Amniotic epithelial cell (primary cell): ENCODE measurements at regions not wholly inside any gene's neighbourhood (a gene's known extent, or its start where the extent isn't known, plus 50 kb on each side); places are given as distances from the start of the nearest gene placed in this dataset.
A peak's percentile ranks its signal among the peaks of the same experiment; 100 is the strongest.

Experiments
- DNase-seq: peaks from one replicate; pipeline ENCODE4 v3.0.0-alpha.2; 2010; ENCODE audit warnings: low read depth

GRCh38 chr4:157880761-157881160, 292.1 kb downstream of the GASK1B start:
- no peak for DNase-seq

GRCh38 chr4:157854819-157855218, 318.0 kb downstream of the GASK1B start:
- no peak for DNase-seq

GRCh38 chr4:157840648-157841047, 332.2 kb downstream of the GASK1B start:
- no peak for DNase-seq

GRCh38 chr4:157840034-157840433, 332.8 kb downstream of the GASK1B start:
- DNase-seq: no peak

- DNase-seq: peak; percentile 2
Observed at GRCh38 chr4:157838366-157838765, 334.5 kb downstream of the GASK1B start.

- no peak for DNase-seq
Observed at GRCh38 chr4:157837071-157837703, 335.6 kb downstream of the GASK1B start.

GRCh38 chr4:157832596-157832995, 340.2 kb downstream of the GASK1B start:
- DNase-seq: no peak

- DNase-seq: no peak
Observed at GRCh38 chr4:157824021-157824420, 348.8 kb downstream of the GASK1B start.

- DNase-seq: no peak
Observed at GRCh38 chr4:157821814-157822213, 351.0 kb downstream of the GASK1B start.

- no peak for DNase-seq
Observed at GRCh38 chr4:157819693-157820464, 352.9 kb downstream of the GASK1B start.

- DNase-seq: no peak
Observed at GRCh38 chr4:157818946-157819692, 353.7 kb downstream of the GASK1B start.

GRCh38 chr4:157810137-157810774, 362.6 kb downstream of the GASK1B start:
- DNase-seq: no peak

- no peak for DNase-seq
Observed at GRCh38 chr4:157808796-157809383, 363.9 kb downstream of the GASK1B start.

- no peak for DNase-seq
Observed at GRCh38 chr4:157806184-157806583, 366.6 kb downstream of the GASK1B start.

- DNase-seq: no peak
Observed at GRCh38 chr4:157804986-157805385, 367.8 kb downstream of the GASK1B start.

- peak; percentile 0 for DNase-seq
Observed at GRCh38 chr4:157803845-157804521, 368.8 kb downstream of the GASK1B start.

- DNase-seq: no peak
Observed at GRCh38 chr4:157803421-157803820, 369.4 kb downstream of the GASK1B start.

- no peak for DNase-seq
Observed at GRCh38 chr4:157795495-157795894, 377.3 kb downstream of the GASK1B start.

GRCh38 chr4:157792716-157793115, 380.1 kb downstream of the GASK1B start:
- DNase-seq: no peak

- DNase-seq: no peak
Observed at GRCh38 chr4:157791236-157791635, 381.6 kb downstream of the GASK1B start.

- no peak for DNase-seq
Observed at GRCh38 chr4:157787618-157788017, 385.2 kb downstream of the GASK1B start.
